WTC11 (cell line): ENCODE measurements at regions not wholly inside any gene's neighbourhood (a gene's known extent, or its start where the extent isn't known, plus 50 kb on each side); places are given as distances from the start of the nearest gene placed in this dataset.

Experiments
- ATAC-seq: fragments of 200-7000 bp; cut with Tn5 transposase; 2 replicates; pipeline ENCODE4 v1.10.0; 2021; ENCODE audit warnings: mild to moderate bottlenecking, moderate library complexity
- CTCF ChIA-PET: fragments of 300-600 bp; sonication (Branson Sonifier 250); formaldehyde crosslinking; loops from one replicate; lab custom pipeline; 2021; ENCODE audit warnings: antibody characterized with exemption; lab: Charles Lee
- POLR2A ChIA-PET: fragments of 350-600 bp; sonication (Branson Sonifier 250); formaldehyde crosslinking; loops from one replicate; lab custom pipeline; 2021; ENCODE audit warnings: antibody characterized with exemption; lab: Charles Lee
- DNase-seq: peaks from one replicate; pipeline ENCODE4 v3.0.0; 2021; ENCODE audit warnings: low spot score
- H3K27ac Mint-ChIP-seq: 2 replicates; pipeline ENCODE4 v1.8.0; 2021; ENCODE audit warnings: mixed read lengths
- H3K27me3 Mint-ChIP-seq: 2 replicates; pipeline ENCODE4 v1.8.0; 2021; ENCODE audit warnings: low read depth, mild to moderate bottlenecking, moderate library complexity, mixed read lengths
- H3K36me3 Mint-ChIP-seq: 2 replicates; pipeline ENCODE4 v1.8.0; 2021; ENCODE audit warnings: mixed read lengths
- H3K4me1 Mint-ChIP-seq: 2 replicates; pipeline ENCODE4 v1.8.0; 2022; ENCODE audit warnings: mixed read lengths
- H3K4me3 Mint-ChIP-seq: 2 replicates; pipeline ENCODE4 v1.8.0; 2021; ENCODE audit warnings: mild to moderate bottlenecking, moderate library complexity, mixed read lengths
- H3K9me3 Mint-ChIP-seq: 2 replicates; pipeline ENCODE4 v1.8.0; 2021; ENCODE audit warnings: mixed read lengths
- AFF4 ChIP-seq: sonication (generic); formaldehyde crosslinking; IDR thresholded peaks from 2 replicates; pipeline ENCODE4 v1.8.1; 2023; ENCODE audit warnings: mild to moderate bottlenecking, missing genetic modification reagents, borderline replicate concordance
- AR ChIP-seq: fragments of 250-450 bp; sonication (Bioruptor Pico); IDR thresholded peaks from 2 replicates; pipeline ENCODE4 v1.9.0; 2021; ENCODE audit warnings: mild to moderate bottlenecking
- FOXK1 ChIP-seq: sonication (generic); formaldehyde crosslinking; IDR thresholded peaks from 2 replicates; pipeline ENCODE4 v1.8.0; 2022; ENCODE audit warnings: mild to moderate bottlenecking, moderate library complexity, missing genetic modification reagents
- HMGXB4 ChIP-seq: sonication (generic); formaldehyde crosslinking; IDR thresholded peaks from 2 replicates; pipeline ENCODE4 v1.8.1; 2023; ENCODE audit warnings: mild to moderate bottlenecking, moderate library complexity, missing genetic modification reagents
- IRF1 ChIP-seq: sonication (generic); formaldehyde crosslinking; IDR thresholded peaks from 2 replicates; pipeline ENCODE4 v1.8.0; 2023; ENCODE audit warnings: missing genetic modification reagents
- IRF2 ChIP-seq: sonication (generic); formaldehyde crosslinking; IDR thresholded peaks from 2 replicates; pipeline ENCODE4 v1.8.0; 2022; ENCODE audit warnings: low read depth, missing genetic modification reagents, borderline replicate concordance
- KAT7 ChIP-seq: sonication (generic); formaldehyde crosslinking; IDR thresholded peaks from 2 replicates; pipeline ENCODE4 v1.8.1; 2023; ENCODE audit warnings: missing genetic modification reagents, mild to moderate bottlenecking, borderline replicate concordance
- MLX ChIP-seq: sonication (generic); formaldehyde crosslinking; IDR thresholded peaks from 2 replicates; pipeline ENCODE4 v1.8.1; 2023; ENCODE audit warnings: mild to moderate bottlenecking, missing genetic modification reagents, moderate library complexity
- NR1H2 ChIP-seq: sonication (generic); formaldehyde crosslinking; IDR thresholded peaks from 2 replicates; pipeline ENCODE4 v1.9.0; 2021; ENCODE audit warnings: mild to moderate bottlenecking, moderate library complexity, missing genetic modification reagents
- NR2C2 ChIP-seq: sonication (generic); formaldehyde crosslinking; IDR thresholded peaks from 2 replicates; pipeline ENCODE4 v1.8.0; 2022; ENCODE audit warnings: mild to moderate bottlenecking, missing genetic modification reagents
- PRRX2 ChIP-seq: fragments of 250-450 bp; sonication (Bioruptor Pico); IDR thresholded peaks from 2 replicates; pipeline ENCODE4 v1.8.0; 2021; ENCODE audit warnings: mild to moderate bottlenecking
- SMAD4 ChIP-seq: sonication (generic); formaldehyde crosslinking; IDR thresholded peaks from 2 replicates; pipeline ENCODE4 v1.8.0; 2022; ENCODE audit warnings: mild to moderate bottlenecking, missing genetic modification reagents
- SOX15 ChIP-seq: fragments of 250-450 bp; sonication (Bioruptor Pico); IDR thresholded peaks from 2 replicates; pipeline ENCODE4 v1.9.0; 2021; ENCODE audit warnings: mild to moderate bottlenecking
- SP1 ChIP-seq: sonication (generic); formaldehyde crosslinking; conservative IDR thresholded peaks from 2 replicates; pipeline ENCODE4 v1.8.1; 2022; ENCODE audit warnings: missing genetic modification reagents
- TCF7 ChIP-seq: sonication (generic); formaldehyde crosslinking; IDR thresholded peaks from 2 replicates; pipeline ENCODE4 v1.8.0; 2022; ENCODE audit warnings: mild to moderate bottlenecking, low read depth, missing genetic modification reagents, moderate library complexity
- TEAD1 ChIP-seq: sonication (generic); formaldehyde crosslinking; IDR thresholded peaks from 2 replicates; pipeline ENCODE4 v1.8.0; 2022; ENCODE audit warnings: mild to moderate bottlenecking, missing genetic modification reagents
- ZBTB43 ChIP-seq: sonication (generic); formaldehyde crosslinking; IDR thresholded peaks from 2 replicates; pipeline ENCODE4 v1.8.1; 2023; ENCODE audit warnings: mild to moderate bottlenecking, missing genetic modification reagents
- ZNF219 ChIP-seq: sonication (generic); formaldehyde crosslinking; IDR thresholded peaks from 2 replicates; pipeline ENCODE4 v1.8.0; 2023; ENCODE audit warnings: missing genetic modification reagents, mild to moderate bottlenecking, borderline replicate concordance
- ZNF232 ChIP-seq: sonication (generic); formaldehyde crosslinking; IDR thresholded peaks from 2 replicates; pipeline ENCODE4 v1.8.0; 2022; ENCODE audit warnings: mild to moderate bottlenecking, missing genetic modification reagents
- ZNF281 ChIP-seq: sonication (generic); formaldehyde crosslinking; IDR thresholded peaks from 2 replicates; pipeline ENCODE4 v1.8.0; 2023; ENCODE audit warnings: mild to moderate bottlenecking, missing genetic modification reagents

- POLR2A ChIA-PET = no interaction called here
- Mint-ChIP-seq H3K27ac (no peak overlapping the region), H3K4me3 (no peak overlapping the region), H3K4me1 (peaks cover 40% of the 10 kb centered on the region), H3K9me3 (peaks cover 2% of the 10 kb centered on the region), H3K27me3 (peaks cover 27% of the 10 kb centered on the region), H3K36me3 (no peaks in the 10 kb centered on the region)
- ATAC-seq (no peak), DNase-seq (no peak)
- TF ChIP-seq ZBTB43 (CRISPR knock-in tag) = no peak
- CTCF ChIA-PET = interaction anchor here (0.7 kb wide), 2 partner anchors 39 to 902 kb away, joined by 3 to 6 read pairs; no protein-coding TSS in a partner anchor
Observed at GRCh38 chr11:79547256-79547655, 106.4 kb upstream of the TENM4 start.

- ATAC-seq = no peak
- no peak for DNase-seq
- peaks cover 46% of the 10 kb centered on the region for H3K4me1 Mint-ChIP-seq
- ChIA-PET POLR2A (no interaction called here), CTCF (interaction anchor here (2.0 kb wide), 1 partner anchor 146 kb away, joined by 4 read pairs; no protein-coding TSS in a partner anchor)
- TF ChIP-seq SMAD4 (no peak), KAT7 (CRISPR knock-in tag) (no peak), FOXK1 (CRISPR knock-in tag) (no peak), SP1 (CRISPR knock-in tag) (no peak), IRF2 (CRISPR knock-in tag) (no peak), TEAD1 (no peak), SOX15 (CRISPR knock-in tag) (no peak), ZNF232 (CRISPR knock-in tag) (no peak), HMGXB4 (CRISPR knock-in tag) (no peak), IRF1 (CRISPR knock-in tag) (no peak)
- no peak overlapping the region for H3K27ac Mint-ChIP-seq
- H3K27me3 Mint-ChIP-seq = peaks cover 33% of the 10 kb centered on the region
- no peaks in the 10 kb centered on the region for H3K9me3 Mint-ChIP-seq
- no peaks in the 10 kb centered on the region for H3K36me3 Mint-ChIP-seq
- no peak overlapping the region for H3K4me3 Mint-ChIP-seq
Observed at GRCh38 chr11:79546351-79546750, 105.5 kb upstream of the TENM4 start.

- Mint-ChIP-seq H3K27ac (no peak overlapping the region), H3K27me3 (peaks cover 30% of the 10 kb centered on the region), H3K9me3 (no peaks in the 10 kb centered on the region), H3K4me3 (no peak overlapping the region), H3K4me1 (peaks cover 46% of the 10 kb centered on the region), H3K36me3 (no peaks in the 10 kb centered on the region)
- POLR2A ChIA-PET = no interaction called here
- no peak for ATAC-seq
- CTCF ChIA-PET = no interaction called here
- no peak for DNase-seq
- TF ChIP-seq ZNF219 (CRISPR knock-in tag) = no peak
- TF ChIP-seq NR1H2 (CRISPR knock-in tag) = no peak
- TF ChIP-seq MLX (CRISPR knock-in tag) = no peak
- TF ChIP-seq ZNF281 (CRISPR knock-in tag) = no peak
- no peak for TF ChIP-seq AR (CRISPR knock-in tag)
- TF ChIP-seq TCF7 = no peak
- TF ChIP-seq NR2C2 (CRISPR knock-in tag) = no peak
- TF ChIP-seq PRRX2 (CRISPR knock-in tag) = no peak
- TF ChIP-seq AFF4 = no peak
Observed at GRCh38 chr11:79544361-79544760, 103.5 kb upstream of the TENM4 start.
